22Rv1 (cell line): ENCODE measurements at regions not wholly inside any gene's neighbourhood (a gene's known extent, or its start where the extent isn't known, plus 50 kb on each side); places are given as distances from the start of the nearest gene placed in this dataset.

ENCODE experiments used
- ZFX ChIP-seq: fragments of 450-650 bp; IDR thresholded peaks from 2 replicates; pipeline ENCODE4 v1.6.1; 2017; ENCODE audit warnings: antibody characterized with exemption, borderline replicate concordance
- TF ChIP-seq, protein P1 (sequence below): fragments of 450-650 bp; IDR thresholded peaks from 2 replicates; pipeline ENCODE4 v1.5.1; 2017; ENCODE audit warnings: mild to moderate bottlenecking

DNA sequence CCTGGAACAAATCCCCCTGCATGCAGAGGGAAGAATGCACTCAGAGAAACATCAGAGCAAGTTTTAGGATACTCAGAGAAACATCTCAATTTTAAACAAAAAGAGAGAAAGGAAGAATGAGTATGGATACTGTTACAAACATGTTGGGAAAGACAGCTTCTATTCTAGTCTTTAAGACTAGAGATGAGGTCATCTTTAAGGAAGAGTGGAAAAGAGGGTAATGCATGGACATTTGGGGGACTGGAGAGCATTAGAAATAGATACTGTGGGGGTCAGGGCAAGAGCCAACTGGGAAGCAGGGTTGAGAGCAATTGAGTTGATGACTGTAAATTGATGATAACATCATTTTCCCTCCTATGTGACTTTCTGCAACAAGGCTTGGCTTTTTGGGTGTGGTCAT, 431.2 kb downstream of the CDH26 start:
- TF ChIP-seq, protein P1, sequence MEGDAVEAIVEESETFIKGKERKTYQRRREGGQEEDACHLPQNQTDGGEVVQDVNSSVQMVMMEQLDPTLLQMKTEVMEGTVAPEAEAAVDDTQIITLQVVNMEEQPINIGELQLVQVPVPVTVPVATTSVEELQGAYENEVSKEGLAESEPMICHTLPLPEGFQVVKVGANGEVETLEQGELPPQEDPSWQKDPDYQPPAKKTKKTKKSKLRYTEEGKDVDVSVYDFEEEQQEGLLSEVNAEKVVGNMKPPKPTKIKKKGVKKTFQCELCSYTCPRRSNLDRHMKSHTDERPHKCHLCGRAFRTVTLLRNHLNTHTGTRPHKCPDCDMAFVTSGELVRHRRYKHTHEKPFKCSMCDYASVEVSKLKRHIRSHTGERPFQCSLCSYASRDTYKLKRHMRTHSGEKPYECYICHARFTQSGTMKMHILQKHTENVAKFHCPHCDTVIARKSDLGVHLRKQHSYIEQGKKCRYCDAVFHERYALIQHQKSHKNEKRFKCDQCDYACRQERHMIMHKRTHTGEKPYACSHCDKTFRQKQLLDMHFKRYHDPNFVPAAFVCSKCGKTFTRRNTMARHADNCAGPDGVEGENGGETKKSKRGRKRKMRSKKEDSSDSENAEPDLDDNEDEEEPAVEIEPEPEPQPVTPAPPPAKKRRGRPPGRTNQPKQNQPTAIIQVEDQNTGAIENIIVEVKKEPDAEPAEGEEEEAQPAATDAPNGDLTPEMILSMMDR: no peak
- no peak for TF ChIP-seq ZFX
